HepG2 (cell line): ENCODE measurements at regions not wholly inside any gene's neighbourhood (a gene's known extent, or its start where the extent isn't known, plus 50 kb on each side); places are given as distances from the start of the nearest gene placed in this dataset.

Experiments used
- ATAC-seq: fragments of 200-7000 bp; cut with Tn5 transposase; 3 replicates; pipeline ENCODE4 v1.9.1; 2020; ENCODE audit warnings: mild to moderate bottlenecking, moderate library complexity
- BruUV-seq: library from RNA; stranded (reverse); fragments of 400-500 nt; replicated peaks from 2 replicates; lab custom pipeline; 2021; lab: Mats Ljungman, UMichigan
- CTCF ChIA-PET: fragments of 300-600 bp; formaldehyde crosslinking; extraction: SDS; loops from one replicate; lab custom pipeline; 2021; ENCODE audit warnings: low total read pairs, inconsistent platforms, low intra/inter-chr PET ratio; lab: Yijun Ruan, JAX
- POLR2A ChIA-PET: fragments of 350-600 bp; sonication (Branson Sonifier 250); formaldehyde crosslinking; loops from one replicate; lab custom pipeline; 2020; ENCODE audit warnings: antibody characterized with exemption, inconsistent platforms; lab: Yijun Ruan, JAX
- DNase-seq: peaks from one replicate; pipeline ENCODE4 v3.0.0-alpha.2; 2015; ENCODE audit warnings: low spot score
- FAIRE-seq: peaks from 3 replicates; lab custom pipeline; 2011; peaks lifted over from hg19 to GRCh38; lab: Jason Lieb, UNC
- H2AFZ ChIP-seq: one replicate; pipeline ENCODE4 v1.6.1; 2011; ENCODE audit warnings: low read length, inconsistent platforms
- H3K27ac ChIP-seq: fragments of 300-600 bp; 3 replicates; pipeline ENCODE4 v1.8.0; 2011; ENCODE audit warnings: mixed run types, mild to moderate bottlenecking, mixed read lengths, low read length, inconsistent platforms; ENCODE audit not compliant: insufficient read depth; ENCODE audit errors: extremely low read length
- H3K27me3 ChIP-seq, 2 experiments: fragments of 200-600 bp in 1 of 2; 2 replicates in 1 of 2; 3 replicates in 1 of 2; pipeline versions ENCODE4 v1.6.0 to v1.8.0; 2011; ENCODE audit warnings: low read length in 2 of 2, mild to moderate bottlenecking in 2 of 2, moderate library complexity in 2 of 2, inconsistent platforms in 1 of 2; ENCODE audit not compliant: insufficient read depth in 2 of 2, control insufficient read depth in 1 of 2
- H3K36me3 ChIP-seq, 2 experiments: fragments of 200-600 bp in 1 of 2; replicated peaks in 1 of 2; 2 replicates in 1 of 2; 3 replicates in 1 of 2; pipeline versions ENCODE4 v1.5.1 to v1.8.0; 2011; ENCODE audit warnings: low read length in 2 of 2, inconsistent platforms in 1 of 2; ENCODE audit not compliant: insufficient read depth in 2 of 2, control insufficient read depth in 1 of 2
- H3K4me1 ChIP-seq: 2 replicates; pipeline ENCODE4 v1.5.1; 2012; ENCODE audit warnings: low read length, inconsistent platforms; ENCODE audit not compliant: insufficient read depth
- H3K4me2 ChIP-seq: 2 replicates; pipeline ENCODE4 v1.6.0; 2011; ENCODE audit warnings: low read depth, low read length, inconsistent platforms
- H3K4me3 ChIP-seq, 3 experiments: fragments of 200-600 bp in 1 of 3; sonication (generic), shearing (Covaris generic) in 1 of 3; replicated peaks in 1 of 3; 2 replicates each; pipeline ENCODE4 v1.5.1; 2011 to 2016; ENCODE audit warnings: low read length in 3 of 3, inconsistent platforms in 2 of 3, low read depth in 2 of 3, mild to moderate bottlenecking in 2 of 3, control low read depth in 1 of 3, mixed read lengths in 1 of 3; ENCODE audit not compliant: insufficient read depth in 1 of 3
- H3K79me2 ChIP-seq: one replicate; pipeline ENCODE4 v1.6.1; 2011; ENCODE audit warnings: low read length, inconsistent platforms; ENCODE audit not compliant: insufficient read depth
- H3K9ac ChIP-seq: 2 replicates; pipeline ENCODE4 v1.6.0; 2011; ENCODE audit warnings: mild to moderate bottlenecking, low read depth, low read length, inconsistent platforms; ENCODE audit not compliant: insufficient read depth
- H3K9me3 ChIP-seq: 2 replicates; pipeline ENCODE4 v1.5.1; 2012; ENCODE audit warnings: mild to moderate bottlenecking, low read length
- H4K20me1 ChIP-seq: 2 replicates; pipeline ENCODE4 v1.6.0; 2011; ENCODE audit warnings: inconsistent platforms, mild to moderate bottlenecking, low read length, moderate library complexity; ENCODE audit not compliant: insufficient read depth
- AGO2 ChIP-seq: fragments of 200-400 bp; formaldehyde crosslinking; optimal IDR thresholded peaks from 2 replicates; pipeline ENCODE3; 2017; ENCODE audit warnings: mild to moderate bottlenecking, low read depth, low read length, moderate library complexity
- EED ChIP-seq: sonication (generic); formaldehyde crosslinking; IDR thresholded peaks from 2 replicates; pipeline ENCODE4 v1.5.0; 2020; ENCODE audit warnings: mild to moderate bottlenecking, missing genetic modification reagents
- HCFC1 ChIP-seq: fragments of 150-350 bp; IDR thresholded peaks from 2 replicates; pipeline ENCODE4 v1.6.1; 2014; ENCODE audit warnings: low read depth, low read length
- NR1H2 ChIP-seq: sonication (generic); formaldehyde crosslinking; IDR thresholded peaks from 2 replicates; pipeline ENCODE4 v1.8.1; 2022; ENCODE audit warnings: low read depth, missing genetic modification reagents, borderline replicate concordance
- PRMT3 ChIP-seq: sonication (generic); formaldehyde crosslinking; IDR thresholded peaks from 2 replicates; pipeline ENCODE4 v1.8.1; 2022; ENCODE audit warnings: low read depth, mild to moderate bottlenecking, moderate library complexity, missing genetic modification reagents, borderline replicate concordance
- REXO4 ChIP-seq: sonication (generic); formaldehyde crosslinking; IDR thresholded peaks from 2 replicates; pipeline ENCODE4 v1.8.0; 2022; ENCODE audit warnings: missing genetic modification reagents, mild to moderate bottlenecking, borderline replicate concordance
- TRIM24 ChIP-seq: sonication (generic); formaldehyde crosslinking; IDR thresholded peaks from 2 replicates; pipeline ENCODE4 v1.8.0; 2022; ENCODE audit warnings: mild to moderate bottlenecking, missing genetic modification reagents
- ZBTB2 ChIP-seq: sonication (generic); formaldehyde crosslinking; IDR thresholded peaks from 2 replicates; pipeline ENCODE4 v1.8.0; 2022; ENCODE audit warnings: low read depth, missing genetic modification reagents
- ZFP41 ChIP-seq: sonication (generic); formaldehyde crosslinking; IDR thresholded peaks from 2 replicates; pipeline ENCODE4 v1.4.0; 2020; ENCODE audit warnings: mild to moderate bottlenecking, missing genetic modification reagents, borderline replicate concordance
- ZNF333 ChIP-seq: sonication (generic); formaldehyde crosslinking; IDR thresholded peaks from 2 replicates; pipeline ENCODE4 v1.4.0; 2020; ENCODE audit warnings: mild to moderate bottlenecking, missing genetic modification reagents, borderline replicate concordance
- ZNF33B ChIP-seq: sonication (generic); formaldehyde crosslinking; IDR thresholded peaks from 2 replicates; pipeline ENCODE4 v1.5.1; 2020; ENCODE audit warnings: mild to moderate bottlenecking, missing genetic modification reagents
- ZNF768 ChIP-seq: sonication (generic); formaldehyde crosslinking; IDR thresholded peaks from 2 replicates; pipeline ENCODE4 v1.4.0; 2020; ENCODE audit warnings: missing genetic modification reagents
- WGBS: methylation state at CpG from one replicate; pipeline ENCODE4 v1.1.6; 2017; ENCODE audit warnings: low lambda C conversion rate; 5-methylcytosine and 5-hydroxymethylcytosine counted together
- in situ Hi-C: cut with HindIII; loops from 2 replicates; pipeline ENCODE4 v1.10.0; 2017; ENCODE audit warnings: low pct_unique_long_range_greater_than_20kb; ENCODE audit not compliant: extremely low pct_ligation_motif_present
- intact Hi-C: fragments of 100-400 bp; cut with micrococcal nuclease; formaldehyde crosslinking; loops from one replicate; pipeline ENCODE4 v1.10.0; 2022; ENCODE audit not compliant: unreplicated experiment
- TF ChIP-seq, protein P1 (sequence below): sonication (generic); formaldehyde crosslinking; IDR thresholded peaks from 2 replicates; pipeline ENCODE4 v1.9.0; 2021; ENCODE audit warnings: missing genetic modification reagents, borderline replicate concordance

- H2AFZ ChIP-seq = no peak overlapping the region
- H4K20me1 ChIP-seq = no peaks in the 10 kb centered on the region
- DNase-seq (no peak), ATAC-seq (no peak), FAIRE-seq (no peak)
- no peak overlapping the region for H3K9ac ChIP-seq
- H3K27me3 ChIP-seq = peaks cover 0 to 13% of the 10 kb centered on the region in 2 experiments; a peak in 1 of 5 replicates
- no peak overlapping the region for H3K4me3 ChIP-seq
- no peaks in the 10 kb centered on the region for H3K36me3 ChIP-seq
- no peak overlapping the region for H3K27ac ChIP-seq
- no TSS peak for BruUV-seq
- WGBS = 23% methylated on average over 12 of the region's 14 CpGs
- intact Hi-C loops (no loop called here), in situ Hi-C loops (no loop called here)
- POLR2A ChIA-PET = no interaction called here
- H3K4me2 ChIP-seq = no peak overlapping the region
- CTCF ChIA-PET = no interaction called here
- H3K4me1 ChIP-seq = no peaks in the 10 kb centered on the region
- no peaks in the 10 kb centered on the region for H3K9me3 ChIP-seq
- H3K79me2 ChIP-seq = no peaks in the 10 kb centered on the region
- TF ChIP-seq ZNF768 (CRISPR knock-in tag) (peak; percentile 70), ZFP41 (CRISPR knock-in tag) (no peak)
Observed at GRCh38 chr12:111224186-111225066, 144.5 kb downstream of the PHETA1 start.

GRCh38 chr12:111222523-111222922 lies 146.4 kb downstream of the PHETA1 start:
- no peak for FAIRE-seq
- ChIA-PET CTCF (no interaction called here), POLR2A (no interaction called here)
- ATAC-seq = no peak
- Histone ChIP-seq H3K9ac (no peak overlapping the region), H2AFZ (no peak overlapping the region), H3K27ac (no peak overlapping the region), H3K27me3 (peaks cover 0 to 16% of the 10 kb centered on the region in 2 experiments; a peak in 1 of 5 replicates), H3K4me1 (no peaks in the 10 kb centered on the region), H3K36me3 (no peaks in the 10 kb centered on the region), H4K20me1 (no peaks in the 10 kb centered on the region), H3K79me2 (no peaks in the 10 kb centered on the region), H3K9me3 (no peaks in the 10 kb centered on the region), H3K4me3 (no peak overlapping the region), H3K4me2 (no peak overlapping the region)
- WGBS = 0% methylated on average over 1 of the region's 4 CpGs
- intact Hi-C loops = no loop called here
- BruUV-seq = no TSS peak
- in situ Hi-C loops = no loop called here
- no peak for DNase-seq
- TF ChIP-seq ZBTB2 (CRISPR knock-in tag) = no peak
- no peak for TF ChIP-seq ZNF333 (CRISPR knock-in tag)
- no peak for TF ChIP-seq HCFC1
- no peak for TF ChIP-seq AGO2
- TF ChIP-seq ZNF33B (CRISPR knock-in tag) = no peak
- no peak for TF ChIP-seq NR1H2 (CRISPR knock-in tag)
- TF ChIP-seq REXO4 (CRISPR knock-in tag) = no peak
- TF ChIP-seq, protein P1, sequence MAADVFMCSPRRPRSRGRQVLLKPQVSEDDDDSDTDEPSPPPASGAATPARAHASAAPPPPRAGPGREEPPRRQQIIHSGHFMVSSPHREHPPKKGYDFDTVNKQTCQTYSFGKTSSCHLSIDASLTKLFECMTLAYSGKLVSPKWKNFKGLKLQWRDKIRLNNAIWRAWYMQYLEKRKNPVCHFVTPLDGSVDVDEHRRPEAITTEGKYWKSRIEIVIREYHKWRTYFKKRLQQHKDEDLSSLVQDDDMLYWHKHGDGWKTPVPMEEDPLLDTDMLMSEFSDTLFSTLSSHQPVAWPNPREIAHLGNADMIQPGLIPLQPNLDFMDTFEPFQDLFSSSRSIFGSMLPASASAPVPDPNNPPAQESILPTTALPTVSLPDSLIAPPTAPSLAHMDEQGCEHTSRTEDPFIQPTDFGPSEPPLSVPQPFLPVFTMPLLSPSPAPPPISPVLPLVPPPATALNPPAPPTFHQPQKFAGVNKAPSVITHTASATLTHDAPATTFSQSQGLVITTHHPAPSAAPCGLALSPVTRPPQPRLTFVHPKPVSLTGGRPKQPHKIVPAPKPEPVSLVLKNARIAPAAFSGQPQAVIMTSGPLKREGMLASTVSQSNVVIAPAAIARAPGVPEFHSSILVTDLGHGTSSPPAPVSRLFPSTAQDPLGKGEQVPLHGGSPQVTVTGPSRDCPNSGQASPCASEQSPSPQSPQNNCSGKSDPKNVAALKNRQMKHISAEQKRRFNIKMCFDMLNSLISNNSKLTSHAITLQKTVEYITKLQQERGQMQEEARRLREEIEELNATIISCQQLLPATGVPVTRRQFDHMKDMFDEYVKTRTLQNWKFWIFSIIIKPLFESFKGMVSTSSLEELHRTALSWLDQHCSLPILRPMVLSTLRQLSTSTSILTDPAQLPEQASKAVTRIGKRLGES (CRISPR knock-in tag) = no peak
- TF ChIP-seq TRIM24 (CRISPR knock-in tag) = no peak
- TF ChIP-seq PRMT3 (CRISPR knock-in tag) = no peak
- no peak for TF ChIP-seq EED (CRISPR knock-in tag)
